Left lung (tissue), 4 donors: ENCODE measurements at regions not wholly inside any gene's neighbourhood (a gene's known extent, or its start where the extent isn't known, plus 50 kb on each side); places are given as distances from the start of the nearest gene placed in this dataset.

Experiments
- ATAC-seq: fragments of 200-7000 bp; cut with Tn5 transposase; one replicate; pipeline ENCODE4 v1.9.1; 2020; ENCODE audit warnings: moderate library complexity
- DNase-seq, 4 donors: peaks; one replicate each; pipeline ENCODE4 v3.0.0-alpha.2; 2013 to 2020
- H3K27ac ChIP-seq, 2 donors: fragments of 200-600 bp; sonication (generic) in 1 of 2; one replicate each; pipeline versions ENCODE4 v1.5.0 to v1.8.0; 2020 to 2021
- H3K27me3 ChIP-seq, 2 donors: fragments of 200-600 bp; sonication (generic) in 1 of 2; one replicate each; pipeline versions ENCODE4 v1.5.0 to v1.8.0; 2020 to 2021
- H3K36me3 ChIP-seq, 2 donors: fragments of 200-600 bp; sonication (generic) in 1 of 2; one replicate each; pipeline versions ENCODE4 v1.5.0 to v1.8.0; 2020 to 2021
- H3K4me1 ChIP-seq, 2 donors: fragments of 200-600 bp; one replicate each; pipeline ENCODE4 v1.8.0; 2021
- H3K4me3 ChIP-seq, 2 donors: fragments of 200-600 bp; sonication (generic) in 1 of 2; one replicate each; pipeline versions ENCODE4 v1.5.0 to v1.8.0; 2020 to 2021; ENCODE audit warnings: mild to moderate bottlenecking in 1 of 2
- H3K9me3 ChIP-seq, 2 donors: fragments of 200-600 bp; sonication (generic) in 1 of 2; one replicate each; pipeline versions ENCODE4 v1.5.0 to v1.8.0; 2020 to 2021
- intact Hi-C, 2 donors: fragments of 100-400 bp; cut with DNase I; formaldehyde crosslinking; loops; one replicate each; pipeline versions ENCODE4 v1.11.2 to v1.14.2; 2022
- TF ChIP-seq, protein P1 (sequence below), 2 donors: fragments of 200-600 bp; sonication (generic) in 1 of 2; IDR thresholded peaks; one replicate each; pipeline versions ENCODE4 v1.5.0 to v1.8.0; 2021; ENCODE audit warnings: antibody characterized with exemption in 2 of 2
- donor health status: DM: no; HTN: yes; CAD: no.
- donor health status: DM: no; HTN: no; CAD: no.

DNA sequence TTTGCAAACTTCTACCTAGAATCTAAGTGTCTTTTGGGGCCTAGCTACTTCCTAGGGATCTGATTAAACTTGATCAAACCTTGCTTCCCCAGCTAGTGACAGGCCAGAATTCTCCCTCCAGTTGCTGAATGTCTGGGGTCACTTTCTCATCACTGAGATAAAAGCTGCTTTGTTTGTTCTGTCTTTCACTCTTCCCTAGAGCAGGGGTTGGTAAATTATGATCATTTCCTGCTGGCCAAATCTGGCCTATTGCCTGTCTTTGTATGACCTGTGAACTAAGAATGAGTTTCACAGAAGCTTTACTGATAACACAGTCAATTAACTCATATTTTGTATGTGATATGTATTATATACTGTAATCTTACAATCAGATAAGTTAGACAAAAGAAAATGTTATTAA lies 157.8 kb upstream of the AADAT start:
- Histone ChIP-seq H3K4me3 (no peak overlapping the region), H3K27ac (no peak overlapping the region), H3K4me1 (no peaks in the 10 kb centered on the region), H3K9me3 (no peaks in the 10 kb centered on the region), H3K36me3 (no peaks in the 10 kb centered on the region), H3K27me3 (no peaks in the 10 kb centered on the region)
- intact Hi-C loops: no loop called here
- ATAC-seq: no peak
- DNase-seq: peak in 1 of 4 donors; percentile 12
- TF ChIP-seq, protein P1, sequence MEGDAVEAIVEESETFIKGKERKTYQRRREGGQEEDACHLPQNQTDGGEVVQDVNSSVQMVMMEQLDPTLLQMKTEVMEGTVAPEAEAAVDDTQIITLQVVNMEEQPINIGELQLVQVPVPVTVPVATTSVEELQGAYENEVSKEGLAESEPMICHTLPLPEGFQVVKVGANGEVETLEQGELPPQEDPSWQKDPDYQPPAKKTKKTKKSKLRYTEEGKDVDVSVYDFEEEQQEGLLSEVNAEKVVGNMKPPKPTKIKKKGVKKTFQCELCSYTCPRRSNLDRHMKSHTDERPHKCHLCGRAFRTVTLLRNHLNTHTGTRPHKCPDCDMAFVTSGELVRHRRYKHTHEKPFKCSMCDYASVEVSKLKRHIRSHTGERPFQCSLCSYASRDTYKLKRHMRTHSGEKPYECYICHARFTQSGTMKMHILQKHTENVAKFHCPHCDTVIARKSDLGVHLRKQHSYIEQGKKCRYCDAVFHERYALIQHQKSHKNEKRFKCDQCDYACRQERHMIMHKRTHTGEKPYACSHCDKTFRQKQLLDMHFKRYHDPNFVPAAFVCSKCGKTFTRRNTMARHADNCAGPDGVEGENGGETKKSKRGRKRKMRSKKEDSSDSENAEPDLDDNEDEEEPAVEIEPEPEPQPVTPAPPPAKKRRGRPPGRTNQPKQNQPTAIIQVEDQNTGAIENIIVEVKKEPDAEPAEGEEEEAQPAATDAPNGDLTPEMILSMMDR (IDR thresholded peaks at IDR 0.05): no peak

DNA sequence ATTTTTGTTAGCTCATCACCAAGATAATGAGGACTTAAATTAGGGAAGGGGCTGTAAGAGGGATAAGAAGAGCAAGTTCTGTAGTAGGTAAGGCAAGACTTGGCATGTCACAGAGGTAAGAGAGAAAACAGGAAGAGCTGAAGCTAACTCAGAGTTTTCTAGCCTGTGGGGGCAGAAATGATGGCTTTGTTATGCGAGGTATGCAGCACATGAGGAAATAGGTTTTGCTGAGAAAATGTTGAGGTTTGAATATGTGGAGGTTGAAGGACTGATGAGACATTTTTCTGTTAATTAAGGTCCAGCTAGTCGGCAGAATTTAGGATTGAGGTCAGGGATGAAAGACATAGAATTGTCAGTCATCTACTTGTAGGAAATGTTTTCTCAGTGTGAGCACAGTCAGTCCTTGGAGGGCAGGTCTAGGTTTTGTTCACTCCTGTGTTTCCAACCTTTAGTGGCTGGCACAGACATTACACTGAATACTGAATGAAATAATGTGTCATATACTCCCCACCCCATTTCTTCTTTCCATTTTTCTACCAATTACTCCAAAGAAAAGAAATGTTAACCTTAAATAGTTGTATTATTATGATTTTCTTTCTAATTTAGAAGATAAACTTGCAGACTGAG lies 154.0 kb upstream of the AADAT start:
- H3K4me3 ChIP-seq: no peak overlapping the region
- H3K4me1 ChIP-seq: no peaks in the 10 kb centered on the region
- DNase-seq: no peak
- H3K27me3 ChIP-seq: no peaks in the 10 kb centered on the region
- intact Hi-C loops: no loop called here
- H3K9me3 ChIP-seq: no peaks in the 10 kb centered on the region
- H3K36me3 ChIP-seq: no peaks in the 10 kb centered on the region
- TF ChIP-seq, protein P1 (IDR thresholded peaks at IDR 0.05): no peak
- no peak for ATAC-seq
- H3K27ac ChIP-seq: no peak overlapping the region

GRCh38 chr4:170242471-170242870 lies 152.7 kb upstream of the AADAT start:
- H3K36me3 ChIP-seq: no peaks in the 10 kb centered on the region
- ATAC-seq (no peak), DNase-seq (no peak)
- no peaks in the 10 kb centered on the region for H3K4me1 ChIP-seq
- TF ChIP-seq, protein P1 (IDR thresholded peaks at IDR 0.05): no peak
- no peaks in the 10 kb centered on the region for H3K9me3 ChIP-seq
- H3K27ac ChIP-seq: no peak overlapping the region
- no peaks in the 10 kb centered on the region for H3K27me3 ChIP-seq
- intact Hi-C loops: no loop called here
- no peak overlapping the region for H3K4me3 ChIP-seq

DNA sequence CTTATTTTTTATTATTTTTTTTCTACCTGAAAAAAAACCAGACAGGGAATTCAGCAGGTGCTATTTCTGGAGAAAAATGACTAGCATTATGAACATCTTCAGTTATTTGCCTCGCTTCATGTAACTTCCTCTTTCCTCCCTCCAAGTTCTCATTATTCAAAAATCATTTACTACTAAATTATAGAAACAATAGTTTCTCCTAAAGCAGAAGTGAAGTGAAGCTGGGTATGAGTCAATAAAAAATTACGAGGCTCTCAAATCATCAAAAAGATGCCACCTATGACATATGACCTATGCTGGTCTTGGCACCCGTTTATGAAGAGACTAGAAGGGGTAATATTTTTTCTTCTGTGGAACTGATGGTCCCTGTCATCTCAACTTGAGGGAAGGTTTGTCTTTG lies 145.0 kb upstream of the AADAT start:
- H3K9me3 ChIP-seq: no peaks in the 10 kb centered on the region
- intact Hi-C loops: no loop called here
- DNase-seq (no peak), ATAC-seq (no peak)
- H3K27ac ChIP-seq: no peak overlapping the region
- no peak overlapping the region for H3K4me3 ChIP-seq
- TF ChIP-seq, protein P1 (IDR thresholded peaks at IDR 0.05): no peak
- H3K36me3 ChIP-seq: no peaks in the 10 kb centered on the region
- no peaks in the 10 kb centered on the region for H3K27me3 ChIP-seq
- no peaks in the 10 kb centered on the region for H3K4me1 ChIP-seq

GRCh38 chr4:170231377-170231776 lies 141.6 kb upstream of the AADAT start:
- intact Hi-C loops: no loop called here
- no peak overlapping the region for H3K4me3 ChIP-seq
- no peaks in the 10 kb centered on the region for H3K9me3 ChIP-seq
- TF ChIP-seq, protein P1 (IDR thresholded peaks at IDR 0.05): no peak
- H3K27me3 ChIP-seq: no peaks in the 10 kb centered on the region
- no peak overlapping the region for H3K27ac ChIP-seq
- H3K36me3 ChIP-seq: no peaks in the 10 kb centered on the region
- ATAC-seq (no peak), DNase-seq (no peak)
- H3K4me1 ChIP-seq: no peaks in the 10 kb centered on the region
